Ishikawa (cell line): ENCODE measurements at regions not wholly inside any gene's neighbourhood (a gene's known extent, or its start where the extent isn't known, plus 50 kb on each side); places are given as distances from the start of the nearest gene placed in this dataset.

ENCODE experiments used
- CEBPB ChIP-seq: IDR thresholded peaks from 2 replicates; pipeline ENCODE4 v1.6.1; 2012
- CREB1 ChIP-seq: IDR thresholded peaks from 2 replicates; pipeline ENCODE4 v1.6.1; 2012; ENCODE audit warnings: low read depth
- EGR1 ChIP-seq: IDR thresholded peaks from 2 replicates; pipeline ENCODE4 v1.6.1; 2012
- EP300 ChIP-seq: IDR thresholded peaks from 2 replicates; pipeline ENCODE4 v1.6.1; 2012; ENCODE audit warnings: borderline replicate concordance
- FOXM1 ChIP-seq: IDR thresholded peaks from 2 replicates; pipeline ENCODE4 v1.6.1; 2012; ENCODE audit warnings: low read depth, borderline replicate concordance
- RAD21 ChIP-seq: IDR thresholded peaks from 2 replicates; pipeline ENCODE4 v1.6.1; 2012; ENCODE audit warnings: low read depth
- REST ChIP-seq: IDR thresholded peaks from 2 replicates; pipeline ENCODE4 v1.6.1; 2012; ENCODE audit warnings: low read depth, mild to moderate bottlenecking
- TAF1 ChIP-seq: IDR thresholded peaks from 2 replicates; pipeline ENCODE4 v1.6.1; 2012; ENCODE audit warnings: low read depth, mild to moderate bottlenecking
- TCF12 ChIP-seq: IDR thresholded peaks from 2 replicates; pipeline ENCODE4 v1.6.1; 2012; ENCODE audit warnings: low read depth
- USF1 ChIP-seq: IDR thresholded peaks from 2 replicates; pipeline ENCODE4 v1.6.1; 2012

- TF ChIP-seq EP300 (no peak), CREB1 (no peak), TAF1 (no peak), REST (no peak), CEBPB (no peak), EGR1 (no peak), TCF12 (no peak), RAD21 (no peak), FOXM1 (no peak), USF1 (no peak)
Measured at GRCh38 chr6:11459079-11459610, 78.4 kb upstream of the TMEM170B start.
